ENCODE measurements at regions not wholly inside any gene's neighbourhood (a gene's known extent, or its start where the extent isn't known, plus 50 kb on each side); places are given as distances from the start of the nearest gene placed in this dataset.

DNA sequence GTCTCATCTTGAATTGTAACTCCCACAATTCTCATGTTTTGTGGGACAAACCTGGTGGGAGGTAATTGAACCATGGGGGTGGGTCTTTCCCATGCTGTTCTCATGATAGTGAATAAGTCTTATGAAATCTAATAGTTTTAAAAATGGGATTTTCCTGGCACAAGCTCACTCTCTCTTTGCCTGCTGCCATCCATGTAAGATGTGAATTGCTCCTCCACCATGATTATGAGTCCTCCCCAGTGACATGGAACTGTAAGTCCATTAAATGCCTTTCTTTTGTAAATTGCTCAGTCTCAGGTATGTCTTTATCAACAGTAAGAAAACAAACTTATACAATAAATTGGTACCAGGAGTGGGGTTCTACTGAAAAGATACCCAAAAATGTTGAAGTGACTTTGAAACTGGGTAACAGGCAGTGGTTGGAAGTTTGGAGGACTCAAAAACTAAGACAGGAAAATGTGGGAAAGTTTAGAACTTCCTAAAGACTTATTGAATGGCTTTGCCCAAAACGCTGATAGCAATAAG is 601.4 kb downstream of the ZEB2 start:
- TF ChIP-seq EZH2 (IDR thresholded peaks at IDR 0.05; ENCODE audit: borderline replicate concordance, insufficient read depth, low read depth, low read length, poor library complexity, severe bottlenecking) = no peak
- TF ChIP-seq, protein P1, sequence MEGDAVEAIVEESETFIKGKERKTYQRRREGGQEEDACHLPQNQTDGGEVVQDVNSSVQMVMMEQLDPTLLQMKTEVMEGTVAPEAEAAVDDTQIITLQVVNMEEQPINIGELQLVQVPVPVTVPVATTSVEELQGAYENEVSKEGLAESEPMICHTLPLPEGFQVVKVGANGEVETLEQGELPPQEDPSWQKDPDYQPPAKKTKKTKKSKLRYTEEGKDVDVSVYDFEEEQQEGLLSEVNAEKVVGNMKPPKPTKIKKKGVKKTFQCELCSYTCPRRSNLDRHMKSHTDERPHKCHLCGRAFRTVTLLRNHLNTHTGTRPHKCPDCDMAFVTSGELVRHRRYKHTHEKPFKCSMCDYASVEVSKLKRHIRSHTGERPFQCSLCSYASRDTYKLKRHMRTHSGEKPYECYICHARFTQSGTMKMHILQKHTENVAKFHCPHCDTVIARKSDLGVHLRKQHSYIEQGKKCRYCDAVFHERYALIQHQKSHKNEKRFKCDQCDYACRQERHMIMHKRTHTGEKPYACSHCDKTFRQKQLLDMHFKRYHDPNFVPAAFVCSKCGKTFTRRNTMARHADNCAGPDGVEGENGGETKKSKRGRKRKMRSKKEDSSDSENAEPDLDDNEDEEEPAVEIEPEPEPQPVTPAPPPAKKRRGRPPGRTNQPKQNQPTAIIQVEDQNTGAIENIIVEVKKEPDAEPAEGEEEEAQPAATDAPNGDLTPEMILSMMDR (IDR thresholded peaks at IDR 0.05) = no peak
